ENCODE measurements at regions not wholly inside any gene's neighbourhood (a gene's known extent, or its start where the extent isn't known, plus 50 kb on each side); places are given as distances from the start of the nearest gene placed in this dataset.
"Not testable (repeated sequence)": the region's sequence is repeated elsewhere in the genome, so short reads cannot be mapped to it uniquely, and the experiment has no call there.

- DNase-seq (ENCODE audit: low spot score): no peak
Observed at GRCh38 chr15:36406366-36406765, 173.1 kb upstream of the CDIN1 start.

- no peak for DNase-seq (ENCODE audit: low spot score)
Observed at GRCh38 chr15:36406911-36407310, 172.5 kb upstream of the CDIN1 start.

GRCh38 chr15:36407647-36408046 lies 171.8 kb upstream of the CDIN1 start:
- no peak for DNase-seq (ENCODE audit: low spot score)

GRCh38 chr15:36409819-36410218 lies 169.6 kb upstream of the CDIN1 start:
- DNase-seq (ENCODE audit: low spot score): no peak

GRCh38 chr15:36414670-36415069 lies 164.8 kb upstream of the CDIN1 start:
- no peak for DNase-seq (ENCODE audit: low spot score)

- no peak for DNase-seq (ENCODE audit: low spot score)
Observed at GRCh38 chr15:36415643-36416042, 163.8 kb upstream of the CDIN1 start.

GRCh38 chr15:36422631-36423030 lies 156.8 kb upstream of the CDIN1 start:
- no peak for DNase-seq (ENCODE audit: low spot score)

- DNase-seq (ENCODE audit: low spot score): no peak
Observed at GRCh38 chr15:36426691-36427090, 152.7 kb upstream of the CDIN1 start.

- DNase-seq (ENCODE audit: low spot score): no peak
Observed at GRCh38 chr15:36428102-36428845, 151.2 kb upstream of the CDIN1 start.

GRCh38 chr15:36429707-36430106 lies 149.7 kb upstream of the CDIN1 start:
- no peak for DNase-seq (ENCODE audit: low spot score)

GRCh38 chr15:36430280-36430679 lies 149.1 kb upstream of the CDIN1 start:
- DNase-seq (ENCODE audit: low spot score): no peak

GRCh38 chr15:36430726-36431265 lies 148.6 kb upstream of the CDIN1 start:
- no peak for DNase-seq (ENCODE audit: low spot score)

GRCh38 chr15:36432161-36432560 lies 147.3 kb upstream of the CDIN1 start:
- DNase-seq (ENCODE audit: low spot score): no peak

GRCh38 chr15:36434177-36434576 lies 145.2 kb upstream of the CDIN1 start:
- no peak for DNase-seq (ENCODE audit: low spot score)

GRCh38 chr15:36438499-36438898 lies 140.9 kb upstream of the CDIN1 start:
- no peak for DNase-seq (ENCODE audit: low spot score)

GRCh38 chr15:36447373-36447772 lies 132.1 kb upstream of the CDIN1 start:
- no peak for DNase-seq (ENCODE audit: low spot score)

GRCh38 chr15:36448418-36448817 lies 131.0 kb upstream of the CDIN1 start:
- DNase-seq (ENCODE audit: low spot score): no peak

GRCh38 chr15:36449084-36449661 lies 130.3 kb upstream of the CDIN1 start:
- no peak for DNase-seq (ENCODE audit: low spot score)

GRCh38 chr15:36449662-36450145 lies 129.7 kb upstream of the CDIN1 start:
- no peak for DNase-seq (ENCODE audit: low spot score)

- DNase-seq (ENCODE audit: low spot score): not testable (repeated sequence)
Observed at GRCh38 chr15:36454244-36454643, 125.2 kb upstream of the CDIN1 start.

- no peak for DNase-seq (ENCODE audit: low spot score)
Observed at GRCh38 chr15:36458411-36458810, 121.0 kb upstream of the CDIN1 start.

GRCh38 chr15:36465304-36465703 lies 114.1 kb upstream of the CDIN1 start:
- no peak for DNase-seq (ENCODE audit: low spot score)

- DNase-seq (ENCODE audit: low spot score): no peak
Observed at GRCh38 chr15:36468746-36469145, 110.7 kb upstream of the CDIN1 start.

Data from activated CD4-positive, alpha-beta T cell treated with anti-CD3 and anti-CD28 coated beads, Interleukin-2, Interleukin-4, amounts not matched to agents 100 ng/mL and 50 ng/mL, durations not matched to agents 16 hours and 8 hours (primary cell).